ENCODE measurements at regions not wholly inside any gene's neighbourhood (a gene's known extent, or its start where the extent isn't known, plus 50 kb on each side); places are given as distances from the start of the nearest gene placed in this dataset.

DNA sequence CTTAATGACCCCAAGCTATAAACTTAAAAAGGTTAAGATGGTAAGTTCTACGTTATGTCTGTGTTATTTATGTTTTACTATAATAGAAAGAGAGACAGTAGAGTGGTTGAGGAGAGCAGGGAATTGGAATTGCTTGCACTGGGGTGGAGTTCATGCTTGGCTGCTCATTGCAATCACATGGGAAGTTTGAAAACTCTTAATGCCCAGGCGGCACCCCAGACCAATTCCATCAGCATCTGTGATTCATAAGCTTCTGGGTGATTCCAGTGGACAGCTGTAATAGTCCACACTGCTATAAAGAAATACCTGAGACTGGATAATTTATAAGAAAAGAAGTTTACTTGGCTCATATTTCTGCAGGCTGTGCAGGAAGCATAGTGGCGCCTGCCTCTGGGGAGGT lies 323.9 kb upstream of the MSX2 start:
- TF ChIP-seq CTCF (IDR thresholded peaks at IDR 0.05): no peak
- TF ChIP-seq POLR2AphosphoS5 (IDR thresholded peaks at IDR 0.05): no peak
- no peak for TF ChIP-seq POLR2A (IDR thresholded peaks at IDR 0.05)

Measured in gastroesophageal sphincter (tissue), 3 donors.